A549 (cell line): ENCODE measurements at regions not wholly inside any gene's neighbourhood (a gene's known extent, or its start where the extent isn't known, plus 50 kb on each side); places are given as distances from the start of the nearest gene placed in this dataset.

Experiments used
- KDM1A ChIP-seq: fragments of 200-600 bp; sonication (generic); IDR thresholded peaks from 2 replicates; pipeline ENCODE4 v1.6.1; 2016; ENCODE audit warnings: low read depth, mild to moderate bottlenecking
- MAFK ChIP-seq: fragments of 450-650 bp; IDR thresholded peaks from 2 replicates; pipeline ENCODE4 v1.6.1; 2014; ENCODE audit not compliant: partially characterized antibody
- TF ChIP-seq, protein P1 (sequence below): fragments of >200 bp; sonication (Bioruptor Twin); formaldehyde crosslinking; IDR thresholded peaks from 3 replicates; pipeline ENCODE4 v1.5.1; 2016
- TF ChIP-seq, protein P2 (sequence below): fragments of 250-450 bp; sonication (Bioruptor Pico); IDR thresholded peaks from 2 replicates; pipeline ENCODE4 v1.5.0; 2020; ENCODE audit warnings: low read depth, mild to moderate bottlenecking, moderate library complexity
- TF ChIP-seq, protein P3 (sequence below): fragments of 450-650 bp; IDR thresholded peaks from 2 replicates; pipeline ENCODE4 v1.6.1; 2014; ENCODE audit warnings: antibody characterized with exemption
- TF ChIP-seq, protein P4 (sequence below): fragments of 200-600 bp; sonication (generic); IDR thresholded peaks from 2 replicates; pipeline ENCODE4 v1.6.1; 2016; ENCODE audit warnings: antibody characterized with exemption, mild to moderate bottlenecking, moderate library complexity

DNA sequence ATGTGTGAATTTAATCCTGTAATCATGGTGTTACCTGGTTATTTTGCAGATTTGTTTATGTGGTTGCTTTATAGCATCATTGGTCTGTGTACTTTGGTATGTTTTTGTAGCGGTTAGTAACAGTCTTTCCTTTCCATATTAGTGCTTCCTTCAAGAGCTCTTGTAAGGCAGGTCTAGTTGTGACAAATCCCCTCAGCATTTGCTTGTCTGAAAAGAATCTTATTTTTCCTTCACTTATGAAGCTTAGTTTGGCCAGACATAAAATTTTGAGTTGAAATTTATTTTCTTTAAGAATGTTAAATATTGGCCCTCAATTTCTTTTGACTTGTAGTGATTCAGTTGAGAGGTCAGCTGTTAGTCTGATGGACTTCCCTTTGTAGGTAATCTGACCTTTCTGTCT lies 1096.1 kb upstream of the SLIT2 start:
- TF ChIP-seq, protein P1, sequence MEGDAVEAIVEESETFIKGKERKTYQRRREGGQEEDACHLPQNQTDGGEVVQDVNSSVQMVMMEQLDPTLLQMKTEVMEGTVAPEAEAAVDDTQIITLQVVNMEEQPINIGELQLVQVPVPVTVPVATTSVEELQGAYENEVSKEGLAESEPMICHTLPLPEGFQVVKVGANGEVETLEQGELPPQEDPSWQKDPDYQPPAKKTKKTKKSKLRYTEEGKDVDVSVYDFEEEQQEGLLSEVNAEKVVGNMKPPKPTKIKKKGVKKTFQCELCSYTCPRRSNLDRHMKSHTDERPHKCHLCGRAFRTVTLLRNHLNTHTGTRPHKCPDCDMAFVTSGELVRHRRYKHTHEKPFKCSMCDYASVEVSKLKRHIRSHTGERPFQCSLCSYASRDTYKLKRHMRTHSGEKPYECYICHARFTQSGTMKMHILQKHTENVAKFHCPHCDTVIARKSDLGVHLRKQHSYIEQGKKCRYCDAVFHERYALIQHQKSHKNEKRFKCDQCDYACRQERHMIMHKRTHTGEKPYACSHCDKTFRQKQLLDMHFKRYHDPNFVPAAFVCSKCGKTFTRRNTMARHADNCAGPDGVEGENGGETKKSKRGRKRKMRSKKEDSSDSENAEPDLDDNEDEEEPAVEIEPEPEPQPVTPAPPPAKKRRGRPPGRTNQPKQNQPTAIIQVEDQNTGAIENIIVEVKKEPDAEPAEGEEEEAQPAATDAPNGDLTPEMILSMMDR, result no peak
- TF ChIP-seq, protein P2, sequence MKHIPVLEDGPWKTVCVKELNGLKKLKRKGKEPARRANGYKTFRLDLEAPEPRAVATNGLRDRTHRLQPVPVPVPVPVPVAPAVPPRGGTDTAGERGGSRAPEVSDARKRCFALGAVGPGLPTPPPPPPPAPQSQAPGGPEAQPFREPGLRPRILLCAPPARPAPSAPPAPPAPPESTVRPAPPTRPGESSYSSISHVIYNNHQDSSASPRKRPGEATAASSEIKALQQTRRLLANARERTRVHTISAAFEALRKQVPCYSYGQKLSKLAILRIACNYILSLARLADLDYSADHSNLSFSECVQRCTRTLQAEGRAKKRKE, result no peak
- no peak for TF ChIP-seq KDM1A
- TF ChIP-seq, protein P3, sequence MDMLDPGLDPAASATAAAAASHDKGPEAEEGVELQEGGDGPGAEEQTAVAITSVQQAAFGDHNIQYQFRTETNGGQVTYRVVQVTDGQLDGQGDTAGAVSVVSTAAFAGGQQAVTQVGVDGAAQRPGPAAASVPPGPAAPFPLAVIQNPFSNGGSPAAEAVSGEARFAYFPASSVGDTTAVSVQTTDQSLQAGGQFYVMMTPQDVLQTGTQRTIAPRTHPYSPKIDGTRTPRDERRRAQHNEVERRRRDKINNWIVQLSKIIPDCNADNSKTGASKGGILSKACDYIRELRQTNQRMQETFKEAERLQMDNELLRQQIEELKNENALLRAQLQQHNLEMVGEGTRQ, result no peak
- TF ChIP-seq, protein P4, sequence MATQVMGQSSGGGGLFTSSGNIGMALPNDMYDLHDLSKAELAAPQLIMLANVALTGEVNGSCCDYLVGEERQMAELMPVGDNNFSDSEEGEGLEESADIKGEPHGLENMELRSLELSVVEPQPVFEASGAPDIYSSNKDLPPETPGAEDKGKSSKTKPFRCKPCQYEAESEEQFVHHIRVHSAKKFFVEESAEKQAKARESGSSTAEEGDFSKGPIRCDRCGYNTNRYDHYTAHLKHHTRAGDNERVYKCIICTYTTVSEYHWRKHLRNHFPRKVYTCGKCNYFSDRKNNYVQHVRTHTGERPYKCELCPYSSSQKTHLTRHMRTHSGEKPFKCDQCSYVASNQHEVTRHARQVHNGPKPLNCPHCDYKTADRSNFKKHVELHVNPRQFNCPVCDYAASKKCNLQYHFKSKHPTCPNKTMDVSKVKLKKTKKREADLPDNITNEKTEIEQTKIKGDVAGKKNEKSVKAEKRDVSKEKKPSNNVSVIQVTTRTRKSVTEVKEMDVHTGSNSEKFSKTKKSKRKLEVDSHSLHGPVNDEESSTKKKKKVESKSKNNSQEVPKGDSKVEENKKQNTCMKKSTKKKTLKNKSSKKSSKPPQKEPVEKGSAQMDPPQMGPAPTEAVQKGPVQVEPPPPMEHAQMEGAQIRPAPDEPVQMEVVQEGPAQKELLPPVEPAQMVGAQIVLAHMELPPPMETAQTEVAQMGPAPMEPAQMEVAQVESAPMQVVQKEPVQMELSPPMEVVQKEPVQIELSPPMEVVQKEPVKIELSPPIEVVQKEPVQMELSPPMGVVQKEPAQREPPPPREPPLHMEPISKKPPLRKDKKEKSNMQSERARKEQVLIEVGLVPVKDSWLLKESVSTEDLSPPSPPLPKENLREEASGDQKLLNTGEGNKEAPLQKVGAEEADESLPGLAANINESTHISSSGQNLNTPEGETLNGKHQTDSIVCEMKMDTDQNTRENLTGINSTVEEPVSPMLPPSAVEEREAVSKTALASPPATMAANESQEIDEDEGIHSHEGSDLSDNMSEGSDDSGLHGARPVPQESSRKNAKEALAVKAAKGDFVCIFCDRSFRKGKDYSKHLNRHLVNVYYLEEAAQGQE, result no peak
- TF ChIP-seq MAFK, result no peak
